ENCODE measurements at regions not wholly inside any gene's neighbourhood (a gene's known extent, or its start where the extent isn't known, plus 50 kb on each side); places are given as distances from the start of the nearest gene placed in this dataset.

DNA sequence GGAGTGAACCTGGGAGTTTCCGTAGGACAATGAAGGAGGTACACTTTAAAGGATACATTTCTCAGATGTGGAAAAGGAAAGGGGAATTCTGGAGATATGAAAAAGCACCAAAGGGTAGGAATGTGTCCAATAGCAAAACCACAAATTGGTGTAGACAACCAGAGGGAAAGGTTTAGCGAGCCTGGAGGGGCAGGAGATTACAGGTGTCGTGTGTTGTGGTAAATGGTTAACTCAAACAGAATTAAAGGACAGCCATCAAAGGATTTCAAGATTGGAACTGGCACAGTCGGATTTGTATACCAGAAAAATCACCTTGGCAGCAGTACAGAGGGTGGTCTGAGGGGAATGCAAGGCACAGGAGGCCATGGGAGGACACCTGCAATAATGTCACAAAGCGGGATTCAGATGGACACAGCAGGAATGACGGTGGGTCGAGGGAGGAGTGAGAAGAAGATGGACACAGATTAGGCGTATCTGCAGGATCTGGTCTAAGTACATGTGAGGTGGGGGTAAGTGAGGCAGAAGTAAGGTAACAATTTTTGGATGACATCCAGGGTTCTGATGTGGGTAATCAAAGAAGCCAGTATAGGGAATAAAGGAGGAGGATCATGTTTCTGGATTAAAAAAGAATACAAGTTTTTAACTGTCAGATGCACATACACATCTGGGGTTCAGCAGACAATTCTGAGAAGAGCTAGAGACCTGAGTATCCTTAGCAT is 361.6 kb downstream of the KLF12 start:
- no peak for ATAC-seq (replicated peaks in 6 of 8)
- in situ Hi-C loops (cut with MboI; ENCODE audit: low pct_unique_long_range_greater_than_20kb in 2 of 9, low sequenced_read_pairs in 9 of 9, unreplicated experiment in 9 of 9): loop anchor here in 3 of 9 experiments (25.0 kb wide), 2 partner anchors 515 to 1490 kb away; no protein-coding TSS in a partner anchor
- Histone ChIP-seq H3K4me3 (no peak overlapping the region), H3K4me1 (replicated peaks in 1 of 2) (peaks cover 4 to 11% of the 10 kb centered on the region in 2 donors), H3K27ac (no peak overlapping the region)
- 80 to 100% (median 89%) methylated on average over 2 to 8 of the region's 8 CpGs; no CpG with 5 or more reads in 1 of the 10 experiments for WGBS, 10 experiments

GRCh38 chr13:73767747-73768315 is 366.4 kb downstream of the KLF12 start:
- no peak for ATAC-seq (replicated peaks in 6 of 8)
- in situ Hi-C loops (cut with MboI; ENCODE audit: low pct_unique_long_range_greater_than_20kb in 2 of 9, low sequenced_read_pairs in 9 of 9, unreplicated experiment in 9 of 9): loop anchor here in 3 of 9 experiments (25.0 kb wide), 2 partner anchors 519 to 1494 kb away; no protein-coding TSS in a partner anchor
- H3K27ac ChIP-seq: peak overlapping the region in 1 of 2 donors; percentile 42
- WGBS, 10 experiments: 58 to 100% (median 74%) methylated on average over 2 to 4 of the region's 4 CpGs; no CpG with 5 or more reads in 2 of the 10 experiments
- H3K4me1 ChIP-seq (replicated peaks in 1 of 2): peaks cover 26 to 34% of the 10 kb centered on the region in 2 donors
- H3K4me3 ChIP-seq: no peak overlapping the region

DNA sequence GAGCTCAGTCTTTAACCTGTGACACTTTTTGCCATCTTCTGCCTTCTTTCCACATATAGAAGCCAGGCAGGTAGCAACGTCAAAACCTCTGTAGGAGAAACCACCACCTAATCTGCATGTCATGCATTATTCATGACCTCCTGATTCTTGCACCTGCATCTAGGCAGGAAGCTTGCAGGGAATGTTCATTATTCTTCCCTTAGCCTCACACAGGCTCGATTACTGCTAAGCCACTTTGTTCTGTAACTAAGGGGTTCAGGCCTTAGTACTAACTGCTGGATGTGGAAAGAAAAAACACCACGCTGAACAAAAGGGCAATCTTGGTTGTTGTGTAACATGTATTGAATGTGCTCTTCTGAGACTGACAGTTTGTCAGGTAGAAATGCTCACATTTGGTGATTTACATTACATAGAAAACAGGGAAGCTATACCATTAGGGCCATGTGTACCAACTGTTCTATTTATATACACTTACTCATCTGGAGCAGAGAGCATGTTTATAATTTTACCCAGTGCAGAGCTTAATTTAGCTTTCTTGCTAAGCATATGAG is 366.9 kb downstream of the KLF12 start:
- peak in 7 of 8 experiments; percentile 18 to 80 (median 61) for ATAC-seq (replicated peaks in 6 of 8)

GRCh38 chr13:73765651-73766384 is 368.4 kb downstream of the KLF12 start:
- peak; percentile 84 to 97 (median 89) for ATAC-seq (replicated peaks in 6 of 8)
- in situ Hi-C loops (cut with MboI; ENCODE audit: low pct_unique_long_range_greater_than_20kb in 2 of 9, low sequenced_read_pairs in 9 of 9, unreplicated experiment in 9 of 9): loop anchor here in 3 of 9 experiments (25.0 kb wide), 2 partner anchors 521 to 1496 kb away; no protein-coding TSS in a partner anchor
- Histone ChIP-seq H3K27ac (peak overlapping the region; percentile 39 to 80), H3K4me3 (peak overlapping the region in 4 of 5 donors; percentile 2 to 22 (median 10)), H3K4me1 (replicated peaks in 1 of 2) (peaks cover 26 to 34% of the 10 kb centered on the region in 2 donors)
- WGBS, 10 experiments: 0 to 70% (median 17%) methylated on average over 1 to 11 of the region's 12 CpGs; no CpG with 5 or more reads in 1 of the 10 experiments

More for the DNA sequence above, 366.9 kb downstream of the KLF12 start:
- peaks cover 26 to 34% of the 10 kb centered on the region in 2 donors for H3K4me1 ChIP-seq (replicated peaks in 1 of 2)
- no peak overlapping the region for H3K4me3 ChIP-seq
- in situ Hi-C loops (cut with MboI; ENCODE audit: low pct_unique_long_range_greater_than_20kb in 2 of 9, low sequenced_read_pairs in 9 of 9, unreplicated experiment in 9 of 9): loop anchor here in 3 of 9 experiments (25.0 kb wide), 2 partner anchors 520 to 1495 kb away; no protein-coding TSS in a partner anchor
- WGBS, 10 experiments: 0 to 62% (median 21%) methylated on average over 1 to 3 of the region's 3 CpGs; no CpG with 5 or more reads in 2 of the 10 experiments
- peak overlapping the region in 1 of 2 donors; percentile 42 for H3K27ac ChIP-seq

DNA sequence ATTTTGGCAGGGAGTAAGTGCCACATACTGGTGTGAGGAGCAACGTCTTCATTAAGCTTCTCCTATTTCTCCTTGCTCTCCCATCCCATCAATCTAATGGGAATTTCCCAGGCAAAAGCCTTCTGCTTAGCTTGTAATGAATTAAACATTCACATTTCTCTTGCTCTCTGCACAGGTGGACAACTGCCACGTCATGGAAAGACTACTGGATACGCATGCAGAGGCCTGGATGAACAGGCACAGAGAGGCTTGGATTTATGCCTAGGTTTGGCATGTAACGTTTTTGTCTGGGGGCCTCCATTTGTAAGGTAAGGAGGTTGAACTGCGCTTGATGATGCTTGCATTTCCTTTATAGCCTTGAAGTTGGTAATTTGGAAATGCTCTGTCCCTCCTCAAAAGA is 374.8 kb downstream of the KLF12 start:
- peak in 1 of 8 experiments; percentile 62 for ATAC-seq (replicated peaks in 6 of 8)
- peaks cover 3 to 13% of the 10 kb centered on the region in 2 donors for H3K4me1 ChIP-seq (replicated peaks in 1 of 2)
- no peak overlapping the region for H3K4me3 ChIP-seq
- H3K27ac ChIP-seq: no peak overlapping the region
- 54 to 94% (median 79%) methylated on average over 3 to 5 of the region's 5 CpGs; no CpG with 5 or more reads in 2 of the 10 experiments for WGBS, 10 experiments
- in situ Hi-C loops (cut with MboI; ENCODE audit: low pct_unique_long_range_greater_than_20kb in 2 of 9, low sequenced_read_pairs in 9 of 9, unreplicated experiment in 9 of 9): loop anchor here in 3 of 9 experiments (25.0 kb wide), 2 partner anchors 528 to 1503 kb away; no protein-coding TSS in a partner anchor

- in situ Hi-C loops (cut with MboI; ENCODE audit: low pct_unique_long_range_greater_than_20kb in 2 of 9, low sequenced_read_pairs in 9 of 9, unreplicated experiment in 9 of 9): loop anchor here in 3 of 9 experiments (25.0 kb wide), 2 partner anchors 530 to 1505 kb away; no protein-coding TSS in a partner anchor
- Histone ChIP-seq H3K4me1 (replicated peaks in 1 of 2) (peaks cover 3 to 13% of the 10 kb centered on the region in 2 donors), H3K4me3 (no peak overlapping the region), H3K27ac (no peak overlapping the region)
- WGBS, 10 experiments: 50 to 89% (median 79%) methylated on average over 1 to 2 of the region's 2 CpGs; no CpG with 5 or more reads in 3 of the 10 experiments
- peak in 2 of 8 experiments; percentile 34 to 43 for ATAC-seq (replicated peaks in 6 of 8)
Measured at GRCh38 chr13:73757481-73758233, 376.5 kb downstream of the KLF12 start.

DNA sequence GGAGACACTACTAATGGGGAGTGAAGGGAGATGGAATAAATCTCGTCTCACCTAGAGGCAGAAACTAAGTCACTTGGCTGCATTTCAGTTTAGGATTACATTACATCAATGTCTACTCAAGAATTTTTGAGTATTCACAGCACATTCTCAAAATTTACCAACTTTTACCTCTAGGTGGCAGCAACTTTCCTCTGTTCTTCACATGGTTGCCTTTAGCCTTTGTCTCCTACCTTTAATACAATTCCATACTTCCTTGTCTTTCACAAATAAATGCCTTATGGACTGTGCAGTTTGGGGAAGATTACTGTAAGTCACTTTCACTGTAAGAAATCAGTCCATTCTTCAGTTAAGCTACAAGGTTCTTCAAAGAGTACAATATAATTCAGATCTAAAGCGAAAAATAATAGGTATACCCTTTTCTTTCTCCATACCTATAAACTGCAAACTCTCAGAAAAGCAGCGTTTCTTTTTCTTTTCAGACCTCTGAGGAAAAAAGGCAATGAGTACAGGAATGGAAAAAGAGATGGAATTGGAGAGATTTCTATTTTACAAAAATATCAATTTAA is 379.4 kb downstream of the KLF12 start:
- H3K4me1 ChIP-seq (replicated peaks in 1 of 2): peaks cover 3 to 13% of the 10 kb centered on the region in 2 donors
- H3K4me3 ChIP-seq: no peak overlapping the region
- no peak overlapping the region for H3K27ac ChIP-seq
- WGBS, 10 experiments: 0 to 88% (median 52%) methylated on average over 1 to 3 of the region's 3 CpGs; no CpG with 5 or more reads in 2 of the 10 experiments
- in situ Hi-C loops (cut with MboI; ENCODE audit: low pct_unique_long_range_greater_than_20kb in 2 of 9, low sequenced_read_pairs in 9 of 9, unreplicated experiment in 9 of 9): loop anchor here in 3 of 9 experiments (25.0 kb wide), 2 partner anchors 532 to 1507 kb away; no protein-coding TSS in a partner anchor
- ATAC-seq (replicated peaks in 6 of 8): peak; percentile 55 to 87 (median 72)

- H3K27ac ChIP-seq: no peak overlapping the region
- H3K4me3 ChIP-seq: no peak overlapping the region
- in situ Hi-C loops (cut with MboI; ENCODE audit: low pct_unique_long_range_greater_than_20kb in 2 of 9, low sequenced_read_pairs in 9 of 9, unreplicated experiment in 9 of 9): loop anchor here in 3 of 9 experiments (25.0 kb wide), 2 partner anchors 533 to 1508 kb away; no protein-coding TSS in a partner anchor
- peak in 1 of 8 experiments; percentile 17 for ATAC-seq (replicated peaks in 6 of 8)
- 0 to 79% (median 21%) methylated on average over 1 to 4 of the region's 4 CpGs; no CpG with 5 or more reads in 1 of the 10 experiments for WGBS, 10 experiments
- H3K4me1 ChIP-seq (replicated peaks in 1 of 2): peaks cover under 1 to 13% of the 10 kb centered on the region in 2 donors
Measured at GRCh38 chr13:73754241-73754640, 380.0 kb downstream of the KLF12 start.

GRCh38 chr13:73751290-73751689 is 382.9 kb downstream of the KLF12 start:
- Histone ChIP-seq H3K4me3 (no peak overlapping the region), H3K27ac (no peak overlapping the region), H3K4me1 (replicated peaks in 1 of 2) (peaks cover 0 to 5% of the 10 kb centered on the region in 2 donors)
- in situ Hi-C loops (cut with MboI; ENCODE audit: low pct_unique_long_range_greater_than_20kb in 2 of 9, low sequenced_read_pairs in 9 of 9, unreplicated experiment in 9 of 9): loop anchor here in 3 of 9 experiments (25.0 kb wide), 2 partner anchors 536 to 1511 kb away; no protein-coding TSS in a partner anchor
- no peak for ATAC-seq (replicated peaks in 6 of 8)
- 48 to 100% (median 98%) methylated on average over 2 to 3 of the region's 3 CpGs; no CpG with 5 or more reads in 2 of the 10 experiments for WGBS, 10 experiments

DNA sequence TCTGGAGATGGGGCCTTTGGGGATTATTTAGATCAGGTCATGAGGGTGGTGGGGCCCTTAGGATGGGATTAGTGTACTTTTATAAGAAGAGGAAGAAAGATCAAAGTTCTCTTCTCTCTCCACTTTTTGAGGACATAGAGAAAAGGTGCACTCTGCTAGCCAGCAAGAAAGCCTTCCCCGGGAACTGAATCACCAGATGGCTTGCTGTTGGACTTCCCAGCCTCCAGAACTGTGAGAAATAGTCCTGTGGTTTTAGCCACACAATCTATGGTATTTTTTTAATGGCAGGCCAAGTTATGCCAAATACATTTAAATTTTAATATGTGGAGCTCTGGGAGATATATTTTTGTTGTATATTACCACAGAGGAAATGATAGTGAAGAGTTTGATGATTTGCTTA is 385.8 kb downstream of the KLF12 start:
- Histone ChIP-seq H3K4me1 (replicated peaks in 1 of 2) (no peaks in the 10 kb centered on the region), H3K27ac (no peak overlapping the region), H3K4me3 (no peak overlapping the region)
- in situ Hi-C loops (cut with MboI; ENCODE audit: low pct_unique_long_range_greater_than_20kb in 2 of 9, low sequenced_read_pairs in 9 of 9, unreplicated experiment in 9 of 9): no loop called here
- no peak for ATAC-seq (replicated peaks in 6 of 8)
- 100% methylated on average over 1 of the region's 1 CpG; no CpG with 5 or more reads in 3 of the 10 experiments for WGBS, 10 experiments

DNA sequence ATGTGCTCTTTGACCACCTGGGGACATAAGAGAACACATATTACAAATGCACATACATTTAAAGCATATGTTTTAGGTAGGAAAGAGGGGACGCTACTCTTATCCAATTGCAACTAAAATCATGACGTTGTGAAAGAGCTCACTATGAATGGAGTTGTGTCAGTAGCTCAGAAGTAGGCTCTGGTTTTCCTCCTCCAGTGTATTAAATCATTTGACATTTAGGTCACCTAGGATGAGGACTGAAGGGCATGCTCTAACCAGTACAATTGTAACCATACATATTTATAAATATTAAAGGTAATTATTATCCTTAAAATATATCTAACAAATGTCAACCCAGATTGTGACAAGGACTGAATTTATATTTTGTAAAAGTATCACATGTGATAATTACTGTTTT is 389.0 kb downstream of the KLF12 start:
- 0 to 90% (median 82%) methylated on average over 1 to 2 of the region's 2 CpGs; no CpG with 5 or more reads in 2 of the 10 experiments for WGBS, 10 experiments
- in situ Hi-C loops (cut with MboI; ENCODE audit: low pct_unique_long_range_greater_than_20kb in 2 of 9, low sequenced_read_pairs in 9 of 9, unreplicated experiment in 9 of 9): no loop called here
- Histone ChIP-seq H3K27ac (no peak overlapping the region), H3K4me3 (no peak overlapping the region), H3K4me1 (replicated peaks in 1 of 2) (no peaks in the 10 kb centered on the region)
- ATAC-seq (replicated peaks in 6 of 8): peak in 1 of 8 experiments; percentile 88
